ENCODE measurements at regions not wholly inside any gene's neighbourhood (a gene's known extent, or its start where the extent isn't known, plus 50 kb on each side); places are given as distances from the start of the nearest gene placed in this dataset.

DNA sequence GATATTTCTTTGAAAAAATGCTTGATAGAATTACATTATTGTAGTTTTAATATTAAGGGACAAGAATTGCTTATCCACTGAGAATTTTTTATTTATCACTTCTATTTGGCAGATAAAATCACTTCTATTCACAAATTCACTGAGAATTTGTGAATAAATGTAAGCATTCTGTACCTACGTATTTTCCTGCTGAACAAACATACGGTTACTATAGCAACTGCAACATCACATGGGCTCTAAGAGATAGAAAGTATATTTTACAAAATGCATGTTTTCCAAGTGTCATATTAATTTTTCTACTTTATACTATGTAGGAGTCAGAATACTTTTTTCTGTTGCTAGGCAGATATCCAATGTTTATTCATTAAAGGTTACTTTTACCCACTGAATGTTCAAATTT is 166.2 kb downstream of the ZIC1 start:
- H3K27me3 ChIP-seq (ENCODE audit: control insufficient read depth, low read length), result no peaks in the 10 kb centered on the region
- no peaks in the 10 kb centered on the region for H3K4me1 ChIP-seq (ENCODE audit: control insufficient read depth, low read length)
- no peaks in the 10 kb centered on the region for H3K9me2 ChIP-seq (replicated peaks; ENCODE audit: control insufficient read depth, low read length)
- H3F3A ChIP-seq (ENCODE audit: control insufficient read depth, insufficient read depth), result no peaks in the 10 kb centered on the region
- H3K9me3 ChIP-seq (ENCODE audit: control insufficient read depth, insufficient read depth, low read length), result no peaks in the 10 kb centered on the region
- TF ChIP-seq, protein P1, sequence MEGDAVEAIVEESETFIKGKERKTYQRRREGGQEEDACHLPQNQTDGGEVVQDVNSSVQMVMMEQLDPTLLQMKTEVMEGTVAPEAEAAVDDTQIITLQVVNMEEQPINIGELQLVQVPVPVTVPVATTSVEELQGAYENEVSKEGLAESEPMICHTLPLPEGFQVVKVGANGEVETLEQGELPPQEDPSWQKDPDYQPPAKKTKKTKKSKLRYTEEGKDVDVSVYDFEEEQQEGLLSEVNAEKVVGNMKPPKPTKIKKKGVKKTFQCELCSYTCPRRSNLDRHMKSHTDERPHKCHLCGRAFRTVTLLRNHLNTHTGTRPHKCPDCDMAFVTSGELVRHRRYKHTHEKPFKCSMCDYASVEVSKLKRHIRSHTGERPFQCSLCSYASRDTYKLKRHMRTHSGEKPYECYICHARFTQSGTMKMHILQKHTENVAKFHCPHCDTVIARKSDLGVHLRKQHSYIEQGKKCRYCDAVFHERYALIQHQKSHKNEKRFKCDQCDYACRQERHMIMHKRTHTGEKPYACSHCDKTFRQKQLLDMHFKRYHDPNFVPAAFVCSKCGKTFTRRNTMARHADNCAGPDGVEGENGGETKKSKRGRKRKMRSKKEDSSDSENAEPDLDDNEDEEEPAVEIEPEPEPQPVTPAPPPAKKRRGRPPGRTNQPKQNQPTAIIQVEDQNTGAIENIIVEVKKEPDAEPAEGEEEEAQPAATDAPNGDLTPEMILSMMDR (IDR thresholded peaks at IDR 0.05; ENCODE audit: low read depth, low read length, poor library complexity, severe bottlenecking), result no peak
- TF ChIP-seq EZH2phosphoT487 (IDR thresholded peaks at IDR 0.05; ENCODE audit: borderline replicate concordance, low read length), result no peak
- no peaks in the 10 kb centered on the region for H4K20me1 ChIP-seq (ENCODE audit: control insufficient read depth, insufficient read depth, low read depth, low read length)
- H3K36me3 ChIP-seq (ENCODE audit: control insufficient read depth, low read length), result no peaks in the 10 kb centered on the region
- H3K4me2 ChIP-seq (ENCODE audit: low read length), result no peak overlapping the region
- no peaks in the 10 kb centered on the region for H3K79me2 ChIP-seq (ENCODE audit: control insufficient read depth, low read length)
- no peak overlapping the region for H3K4me3 ChIP-seq (ENCODE audit: low read length)
- no peak overlapping the region for H3K27ac ChIP-seq (ENCODE audit: low read depth, low read length)

DNA sequence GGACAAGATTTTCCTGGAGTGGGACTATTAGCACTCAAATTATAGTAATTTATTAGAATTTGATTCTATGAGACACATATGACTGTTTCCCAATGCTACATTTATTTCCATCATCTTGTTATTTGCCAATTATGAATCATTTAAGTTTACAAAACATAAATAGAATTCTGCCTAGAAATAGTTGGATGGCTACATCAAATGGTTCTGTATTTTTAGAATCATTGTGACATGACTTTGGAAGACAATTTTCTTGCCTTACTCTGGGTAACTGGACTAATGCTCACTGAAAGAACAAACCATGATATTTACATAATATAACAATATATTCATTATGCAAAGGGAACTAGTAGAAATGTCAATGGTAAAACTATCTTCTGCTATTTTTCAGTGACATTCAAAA is 173.5 kb downstream of the ZIC1 start:
- Histone ChIP-seq H3K27ac (ENCODE audit: low read depth, low read length) (no peak overlapping the region), H3K36me3 (ENCODE audit: control insufficient read depth, low read length) (no peaks in the 10 kb centered on the region), H3K9me2 (replicated peaks; ENCODE audit: control insufficient read depth, low read length) (no peaks in the 10 kb centered on the region), H3K4me3 (ENCODE audit: low read length) (no peak overlapping the region), H3K4me1 (ENCODE audit: control insufficient read depth, low read length) (no peaks in the 10 kb centered on the region), H3K27me3 (ENCODE audit: control insufficient read depth, low read length) (no peaks in the 10 kb centered on the region), H3K4me2 (ENCODE audit: low read length) (no peak overlapping the region), H3K9me3 (ENCODE audit: control insufficient read depth, insufficient read depth, low read length) (no peaks in the 10 kb centered on the region), H4K20me1 (ENCODE audit: control insufficient read depth, insufficient read depth, low read depth, low read length) (no peaks in the 10 kb centered on the region), H3F3A (ENCODE audit: control insufficient read depth, insufficient read depth) (no peaks in the 10 kb centered on the region), H3K79me2 (ENCODE audit: control insufficient read depth, low read length) (no peaks in the 10 kb centered on the region)
- TF ChIP-seq EZH2phosphoT487 (IDR thresholded peaks at IDR 0.05; ENCODE audit: borderline replicate concordance, low read length), result no peak
- TF ChIP-seq, protein P1 (IDR thresholded peaks at IDR 0.05; ENCODE audit: low read depth, low read length, poor library complexity, severe bottlenecking), result no peak

DNA sequence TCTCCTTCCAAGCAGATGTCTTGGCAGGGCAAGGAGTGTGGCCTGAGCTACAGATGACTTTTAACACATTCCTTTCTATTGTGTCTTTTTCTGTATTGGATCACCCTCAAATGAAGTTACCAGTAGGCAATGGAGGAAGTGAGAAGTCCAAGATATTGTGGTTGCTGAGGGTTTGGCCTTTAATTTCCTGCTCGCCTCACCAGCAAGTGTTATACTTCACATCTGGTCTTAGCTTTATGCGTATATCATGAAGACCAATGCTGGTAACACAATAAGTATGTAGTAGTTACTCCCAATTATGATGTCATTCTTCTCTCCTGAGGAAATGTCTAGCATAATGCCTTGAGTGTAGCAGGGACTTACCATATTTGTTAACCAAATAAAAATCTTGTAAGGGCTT is 179.9 kb downstream of the ZIC1 start:
- H3K4me2 ChIP-seq (ENCODE audit: low read length), result no peak overlapping the region
- H3K27me3 ChIP-seq (ENCODE audit: control insufficient read depth, low read length), result no peaks in the 10 kb centered on the region

More for the DNA sequence above, 179.9 kb downstream of the ZIC1 start:
- Histone ChIP-seq H3K79me2 (ENCODE audit: control insufficient read depth, low read length) (no peaks in the 10 kb centered on the region), H3K4me1 (ENCODE audit: control insufficient read depth, low read length) (no peaks in the 10 kb centered on the region), H3K36me3 (ENCODE audit: control insufficient read depth, low read length) (no peaks in the 10 kb centered on the region), H3K9me3 (ENCODE audit: control insufficient read depth, insufficient read depth, low read length) (no peaks in the 10 kb centered on the region), H3F3A (ENCODE audit: control insufficient read depth, insufficient read depth) (no peaks in the 10 kb centered on the region), H4K20me1 (ENCODE audit: control insufficient read depth, insufficient read depth, low read depth, low read length) (no peaks in the 10 kb centered on the region), H3K4me3 (ENCODE audit: low read length) (no peak overlapping the region), H3K27ac (ENCODE audit: low read depth, low read length) (no peak overlapping the region), H3K9me2 (replicated peaks; ENCODE audit: control insufficient read depth, low read length) (no peaks in the 10 kb centered on the region)
- TF ChIP-seq, protein P1 (IDR thresholded peaks at IDR 0.05; ENCODE audit: low read depth, low read length, poor library complexity, severe bottlenecking), result no peak
- TF ChIP-seq EZH2phosphoT487 (IDR thresholded peaks at IDR 0.05; ENCODE audit: borderline replicate concordance, low read length), result no peak
